ENCODE measurements at regions not wholly inside any gene's neighbourhood (a gene's known extent, or its start where the extent isn't known, plus 50 kb on each side); places are given as distances from the start of the nearest gene placed in this dataset.

DNA sequence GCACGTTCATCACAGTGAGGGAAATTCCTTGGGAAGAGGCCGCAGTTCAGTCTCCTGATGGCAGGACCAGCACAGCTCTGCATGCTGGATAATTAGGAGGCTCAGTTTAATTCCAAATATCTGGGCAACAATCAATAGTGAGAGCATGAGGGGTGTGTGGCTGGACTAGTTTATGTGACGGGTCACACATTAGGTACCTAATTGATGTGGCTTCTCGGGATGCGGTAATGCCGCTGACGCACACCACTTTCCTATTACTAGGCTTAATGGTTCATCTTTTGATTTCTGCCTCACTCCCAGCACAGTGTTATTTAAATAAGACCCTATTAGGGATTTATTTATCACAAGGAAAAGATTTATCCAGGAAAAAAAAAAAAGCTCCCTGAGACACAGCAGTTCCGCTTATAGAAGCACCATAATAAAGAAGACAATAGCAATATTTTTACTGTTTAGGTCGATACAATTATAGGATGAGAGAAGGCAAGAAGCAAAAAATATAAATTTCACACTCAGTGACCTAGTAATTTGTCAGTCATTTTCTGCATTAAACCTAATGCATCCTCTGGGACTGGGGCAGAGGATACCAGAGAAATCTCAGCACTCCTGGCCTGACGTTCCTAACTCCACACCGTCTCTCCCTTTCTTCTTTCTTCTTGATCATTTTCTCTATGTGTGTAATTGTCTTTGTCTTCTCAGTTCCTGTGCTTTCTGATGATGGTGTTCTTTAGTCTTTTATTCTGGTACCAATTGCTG lies 264.7 kb upstream of the SLC14A2 start:
- no peak for TF ChIP-seq POLR2A (IDR thresholded peaks at IDR 0.05)
- TF ChIP-seq, protein P1, sequence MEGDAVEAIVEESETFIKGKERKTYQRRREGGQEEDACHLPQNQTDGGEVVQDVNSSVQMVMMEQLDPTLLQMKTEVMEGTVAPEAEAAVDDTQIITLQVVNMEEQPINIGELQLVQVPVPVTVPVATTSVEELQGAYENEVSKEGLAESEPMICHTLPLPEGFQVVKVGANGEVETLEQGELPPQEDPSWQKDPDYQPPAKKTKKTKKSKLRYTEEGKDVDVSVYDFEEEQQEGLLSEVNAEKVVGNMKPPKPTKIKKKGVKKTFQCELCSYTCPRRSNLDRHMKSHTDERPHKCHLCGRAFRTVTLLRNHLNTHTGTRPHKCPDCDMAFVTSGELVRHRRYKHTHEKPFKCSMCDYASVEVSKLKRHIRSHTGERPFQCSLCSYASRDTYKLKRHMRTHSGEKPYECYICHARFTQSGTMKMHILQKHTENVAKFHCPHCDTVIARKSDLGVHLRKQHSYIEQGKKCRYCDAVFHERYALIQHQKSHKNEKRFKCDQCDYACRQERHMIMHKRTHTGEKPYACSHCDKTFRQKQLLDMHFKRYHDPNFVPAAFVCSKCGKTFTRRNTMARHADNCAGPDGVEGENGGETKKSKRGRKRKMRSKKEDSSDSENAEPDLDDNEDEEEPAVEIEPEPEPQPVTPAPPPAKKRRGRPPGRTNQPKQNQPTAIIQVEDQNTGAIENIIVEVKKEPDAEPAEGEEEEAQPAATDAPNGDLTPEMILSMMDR (IDR thresholded peaks at IDR 0.05): no peak
